Glutamatergic neuron (in vitro differentiated cells): ENCODE measurements at regions not wholly inside any gene's neighbourhood (a gene's known extent, or its start where the extent isn't known, plus 50 kb on each side); places are given as distances from the start of the nearest gene placed in this dataset.

Experiments
- DNase-seq: peaks from one replicate; pipeline ENCODE4 v3.0.0; 2022
- H3K27ac Mint-ChIP-seq: one replicate; pipeline ENCODE4 v1.8.0; 2020; ENCODE audit warnings: mild to moderate bottlenecking, mixed read lengths, inconsistent platforms; ENCODE audit not compliant: unreplicated experiment
- H3K27me3 Mint-ChIP-seq: one replicate; pipeline ENCODE4 v1.8.0; 2020; ENCODE audit warnings: mild to moderate bottlenecking, moderate library complexity, mixed read lengths, inconsistent platforms; ENCODE audit not compliant: unreplicated experiment
- H3K36me3 Mint-ChIP-seq: one replicate; pipeline ENCODE4 v1.8.0; 2020; ENCODE audit warnings: mild to moderate bottlenecking, mixed read lengths, inconsistent platforms; ENCODE audit not compliant: unreplicated experiment
- H3K4me1 Mint-ChIP-seq: one replicate; pipeline ENCODE4 v1.8.0; 2020; ENCODE audit warnings: mild to moderate bottlenecking, low read depth, mixed read lengths, inconsistent platforms; ENCODE audit not compliant: unreplicated experiment
- H3K4me3 Mint-ChIP-seq: one replicate; pipeline ENCODE4 v1.8.0; 2020; ENCODE audit warnings: mild to moderate bottlenecking, mixed read lengths, inconsistent platforms; ENCODE audit not compliant: unreplicated experiment
- H3K9me3 Mint-ChIP-seq: one replicate; pipeline ENCODE4 v1.8.0; 2020; ENCODE audit warnings: mild to moderate bottlenecking, moderate library complexity, mixed read lengths, inconsistent platforms; ENCODE audit not compliant: unreplicated experiment
- TF ChIP-seq, protein P1 (sequence below): fragments of 200-600 bp; sonication (generic); IDR thresholded peaks from one replicate; pipeline ENCODE4 v1.5.0; 2021; ENCODE audit not compliant: partially characterized antibody, unreplicated experiment

DNA sequence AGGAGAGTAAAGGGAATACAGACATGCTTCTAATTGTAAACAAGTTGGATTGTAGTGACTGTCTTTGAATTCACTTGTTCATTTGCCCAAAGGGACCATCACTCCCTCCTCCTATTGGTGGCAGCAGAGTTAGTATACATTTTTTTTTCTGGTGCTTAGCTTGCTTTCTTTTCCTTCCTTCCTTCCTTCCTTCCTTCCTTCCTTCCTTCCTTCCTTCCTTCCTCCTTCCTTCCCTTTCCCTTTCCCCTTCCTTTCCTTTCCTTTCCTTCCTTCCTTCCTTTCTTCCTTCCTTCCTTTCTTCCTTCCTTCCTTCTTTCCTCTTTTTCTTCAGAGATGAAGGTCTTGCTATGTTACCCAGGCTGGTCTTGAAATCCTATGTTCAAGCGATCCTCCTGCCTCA lies 94.8 kb upstream of the ATP6AP2 start:
- H3K36me3 Mint-ChIP-seq, result no peaks in the 10 kb centered on the region
- no peaks in the 10 kb centered on the region for H3K9me3 Mint-ChIP-seq
- H3K27me3 Mint-ChIP-seq, result no peaks in the 10 kb centered on the region
- DNase-seq, result no peak
- TF ChIP-seq, protein P1, sequence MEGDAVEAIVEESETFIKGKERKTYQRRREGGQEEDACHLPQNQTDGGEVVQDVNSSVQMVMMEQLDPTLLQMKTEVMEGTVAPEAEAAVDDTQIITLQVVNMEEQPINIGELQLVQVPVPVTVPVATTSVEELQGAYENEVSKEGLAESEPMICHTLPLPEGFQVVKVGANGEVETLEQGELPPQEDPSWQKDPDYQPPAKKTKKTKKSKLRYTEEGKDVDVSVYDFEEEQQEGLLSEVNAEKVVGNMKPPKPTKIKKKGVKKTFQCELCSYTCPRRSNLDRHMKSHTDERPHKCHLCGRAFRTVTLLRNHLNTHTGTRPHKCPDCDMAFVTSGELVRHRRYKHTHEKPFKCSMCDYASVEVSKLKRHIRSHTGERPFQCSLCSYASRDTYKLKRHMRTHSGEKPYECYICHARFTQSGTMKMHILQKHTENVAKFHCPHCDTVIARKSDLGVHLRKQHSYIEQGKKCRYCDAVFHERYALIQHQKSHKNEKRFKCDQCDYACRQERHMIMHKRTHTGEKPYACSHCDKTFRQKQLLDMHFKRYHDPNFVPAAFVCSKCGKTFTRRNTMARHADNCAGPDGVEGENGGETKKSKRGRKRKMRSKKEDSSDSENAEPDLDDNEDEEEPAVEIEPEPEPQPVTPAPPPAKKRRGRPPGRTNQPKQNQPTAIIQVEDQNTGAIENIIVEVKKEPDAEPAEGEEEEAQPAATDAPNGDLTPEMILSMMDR, result no peak
- no peak overlapping the region for H3K27ac Mint-ChIP-seq
- no peak overlapping the region for H3K4me3 Mint-ChIP-seq
- H3K4me1 Mint-ChIP-seq, result no peaks in the 10 kb centered on the region

DNA sequence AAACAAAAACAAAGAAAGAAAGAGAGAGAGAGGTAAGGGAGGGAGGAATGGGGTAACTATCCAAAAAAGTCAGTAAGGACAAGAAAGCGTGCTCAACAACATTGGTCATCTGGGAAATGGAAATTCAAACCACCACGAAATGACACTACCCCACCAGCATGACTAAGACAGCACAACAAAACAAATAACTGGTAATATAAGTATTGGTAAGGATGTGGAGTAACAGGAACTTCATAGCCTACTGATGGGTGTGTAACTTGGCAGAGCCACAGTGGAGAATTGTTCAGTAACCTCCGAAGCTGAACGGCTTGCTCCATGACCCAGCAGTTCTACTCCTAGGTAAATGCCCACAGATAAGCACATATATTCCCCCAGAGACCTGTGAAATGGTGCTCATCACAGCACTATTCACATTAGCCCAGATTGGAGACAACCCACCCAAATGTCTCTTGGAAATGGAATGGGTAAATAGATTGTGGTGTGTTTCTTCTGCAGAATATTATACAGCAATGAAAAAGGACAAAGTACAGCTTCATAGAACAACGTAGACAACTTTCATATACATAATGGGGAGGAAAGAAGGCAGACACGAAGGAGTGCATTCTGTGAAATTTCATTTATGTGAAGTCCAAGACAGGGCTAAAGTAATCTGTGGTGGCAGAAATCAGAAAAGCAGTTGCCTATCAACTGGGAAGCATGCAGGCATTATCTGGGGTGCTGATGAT lies 95.5 kb upstream of the ATP6AP2 start:
- no peak overlapping the region for H3K4me3 Mint-ChIP-seq
- H3K9me3 Mint-ChIP-seq, result no peaks in the 10 kb centered on the region
- no peaks in the 10 kb centered on the region for H3K4me1 Mint-ChIP-seq
- H3K36me3 Mint-ChIP-seq, result no peaks in the 10 kb centered on the region
- no peak for DNase-seq
- H3K27ac Mint-ChIP-seq, result no peak overlapping the region
- H3K27me3 Mint-ChIP-seq, result no peaks in the 10 kb centered on the region
- TF ChIP-seq, protein P1, result no peak

DNA sequence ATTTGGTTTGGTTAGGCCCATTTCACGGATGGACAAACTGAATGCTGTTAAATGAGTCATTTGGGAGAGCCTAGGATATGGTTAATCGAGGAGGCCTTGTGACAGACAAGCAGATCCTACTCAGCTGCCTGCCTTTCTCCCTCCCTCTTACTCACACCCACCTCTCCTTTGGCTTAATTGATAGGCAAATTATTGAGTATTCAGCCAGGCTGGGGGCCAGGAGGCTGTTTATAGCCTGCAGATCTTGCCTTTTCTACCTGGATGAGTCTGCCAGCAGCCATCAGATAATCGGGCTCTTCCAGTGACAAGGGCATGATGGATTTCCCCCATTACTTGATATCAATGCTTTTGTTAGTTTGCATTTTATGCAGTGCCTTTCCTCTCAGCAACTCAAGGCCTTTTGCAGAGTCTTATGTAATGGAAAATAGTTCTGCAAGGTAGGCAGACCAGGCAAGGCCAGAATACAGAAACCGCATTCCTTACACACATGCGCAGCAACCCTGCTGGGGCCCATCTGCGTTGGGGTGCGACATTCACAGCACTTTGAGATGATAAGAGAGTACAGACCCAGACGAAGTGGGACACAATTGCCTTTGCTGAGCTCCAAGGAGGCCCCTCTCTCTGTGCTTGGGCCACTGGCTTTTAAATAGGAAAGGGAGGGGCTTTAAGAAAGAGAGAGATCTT lies 96.2 kb upstream of the ATP6AP2 start:
- H3K9me3 Mint-ChIP-seq, result no peaks in the 10 kb centered on the region
- no peak overlapping the region for H3K27ac Mint-ChIP-seq
- TF ChIP-seq, protein P1, result no peak
- H3K4me1 Mint-ChIP-seq, result no peaks in the 10 kb centered on the region
- no peaks in the 10 kb centered on the region for H3K27me3 Mint-ChIP-seq
- no peak for DNase-seq
- H3K36me3 Mint-ChIP-seq, result no peaks in the 10 kb centered on the region
- H3K4me3 Mint-ChIP-seq, result no peak overlapping the region

DNA sequence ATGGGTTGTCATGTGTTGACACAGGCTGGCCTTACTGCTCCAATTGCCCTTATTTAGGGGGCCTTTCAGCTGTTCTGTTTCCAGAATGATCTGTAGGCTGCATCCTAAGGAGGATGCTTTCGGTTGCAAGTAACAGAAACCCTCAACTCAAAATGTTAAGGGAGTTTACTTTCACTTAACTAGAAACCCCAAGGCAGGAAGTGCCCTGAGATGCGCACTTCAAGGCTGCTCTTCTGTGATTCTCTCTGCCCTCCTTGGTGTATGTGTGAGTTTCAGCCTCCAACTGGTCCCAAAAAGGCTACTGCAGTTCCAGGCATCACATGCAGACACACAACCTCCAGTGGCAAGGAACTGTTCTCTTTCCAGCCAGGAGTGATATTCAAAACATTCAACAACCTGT lies 97.3 kb upstream of the ATP6AP2 start:
- TF ChIP-seq, protein P1, result no peak
- Mint-ChIP-seq H3K9me3 (no peaks in the 10 kb centered on the region), H3K27me3 (no peaks in the 10 kb centered on the region), H3K4me3 (no peak overlapping the region), H3K27ac (no peak overlapping the region), H3K36me3 (no peaks in the 10 kb centered on the region), H3K4me1 (no peaks in the 10 kb centered on the region)
- DNase-seq, result no peak

DNA sequence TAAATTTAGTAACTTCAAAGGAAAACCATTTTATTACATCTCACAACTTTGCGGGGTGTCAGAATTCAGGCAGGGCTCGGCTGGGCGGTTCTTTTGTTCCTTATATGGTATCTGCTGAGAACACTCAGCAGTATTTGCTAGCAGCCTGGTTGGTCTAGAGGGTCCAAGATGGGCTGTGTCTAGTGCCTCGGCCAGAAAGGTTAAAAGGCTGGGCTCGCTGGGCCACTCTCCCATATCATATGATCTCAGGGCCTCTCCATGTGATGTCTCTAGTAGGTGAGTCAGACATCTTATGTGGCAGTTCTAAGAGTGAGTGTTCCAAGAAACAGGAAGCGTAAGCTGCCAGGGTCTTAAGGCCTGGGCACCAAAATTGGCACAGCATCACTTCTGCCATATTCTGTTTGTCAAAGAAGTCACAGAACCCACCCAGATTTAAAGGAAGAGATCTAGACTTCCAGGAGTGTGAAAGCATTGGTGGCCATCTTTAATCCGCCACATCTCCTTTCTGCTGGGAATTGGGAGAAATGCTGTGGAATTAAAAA lies 100.9 kb upstream of the ATP6AP2 start:
- H3K27me3 Mint-ChIP-seq, result no peaks in the 10 kb centered on the region

More for the DNA sequence above, 100.9 kb upstream of the ATP6AP2 start:
- H3K9me3 Mint-ChIP-seq, result peaks cover 1% of the 10 kb centered on the region
- TF ChIP-seq, protein P1, result no peak
- peaks cover 4% of the 10 kb centered on the region for H3K4me1 Mint-ChIP-seq
- no peak overlapping the region for H3K4me3 Mint-ChIP-seq
- H3K36me3 Mint-ChIP-seq, result no peaks in the 10 kb centered on the region
- H3K27ac Mint-ChIP-seq, result no peak overlapping the region
- no peak for DNase-seq
